NCI-H2081 treated with DMSO at 0.1 percent for 48 hours (cell line): ENCODE measurements at regions not wholly inside any gene's neighbourhood (a gene's known extent, or its start where the extent isn't known, plus 50 kb on each side); places are given as distances from the start of the nearest gene placed in this dataset.
A peak's percentile ranks its signal among the peaks of the same experiment; 100 is the strongest.
"Not testable (repeated sequence)": the region's sequence is repeated elsewhere in the genome, so short reads cannot be mapped to it uniquely, and the experiment has no call there.

ENCODE experiments used
- DNase-seq: peaks from one replicate; lab custom pipeline; 2025; lab: John Stamatoyannopoulos, UW

DNA sequence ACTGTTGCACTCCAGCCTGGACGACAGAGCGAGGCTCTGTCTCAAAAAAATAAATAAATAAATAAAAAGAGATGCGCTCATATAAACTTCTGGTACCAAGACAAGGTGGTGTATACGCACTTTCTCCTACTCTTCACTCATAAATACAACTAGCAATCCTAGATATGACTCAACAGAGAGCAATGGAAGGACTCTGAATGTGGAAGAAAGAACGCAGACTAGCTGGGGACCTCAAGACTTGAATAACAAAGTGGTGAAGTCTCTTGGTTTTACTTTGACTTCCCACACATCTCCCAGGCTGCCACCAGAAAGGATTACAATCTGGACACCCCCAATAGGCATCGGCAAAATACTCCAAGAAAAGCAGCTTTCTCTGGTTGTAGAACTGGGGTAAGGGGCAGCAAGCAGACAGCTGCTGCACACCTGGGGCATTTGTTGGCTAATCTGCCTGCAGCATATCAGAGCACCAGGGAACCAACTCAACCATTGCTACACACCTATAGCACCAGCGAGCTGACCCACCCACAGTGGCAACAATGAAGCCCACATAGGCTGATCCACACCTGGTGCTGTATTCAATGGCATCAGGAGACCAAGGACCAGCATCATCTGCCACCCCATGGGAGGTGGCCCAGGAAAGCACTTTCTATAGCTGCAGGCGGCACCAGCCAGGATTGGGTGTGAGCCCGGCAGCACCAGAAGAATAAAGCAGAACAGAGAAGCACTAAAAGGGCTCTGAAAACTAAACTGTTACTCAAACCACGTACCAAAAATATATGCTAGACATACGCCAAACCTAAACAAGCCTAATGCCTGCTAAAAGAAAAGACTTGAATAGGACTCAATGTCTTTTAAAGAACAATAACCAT lies 1231.7 kb upstream of the TMEM132C start:
- DNase-seq: no peak

DNA sequence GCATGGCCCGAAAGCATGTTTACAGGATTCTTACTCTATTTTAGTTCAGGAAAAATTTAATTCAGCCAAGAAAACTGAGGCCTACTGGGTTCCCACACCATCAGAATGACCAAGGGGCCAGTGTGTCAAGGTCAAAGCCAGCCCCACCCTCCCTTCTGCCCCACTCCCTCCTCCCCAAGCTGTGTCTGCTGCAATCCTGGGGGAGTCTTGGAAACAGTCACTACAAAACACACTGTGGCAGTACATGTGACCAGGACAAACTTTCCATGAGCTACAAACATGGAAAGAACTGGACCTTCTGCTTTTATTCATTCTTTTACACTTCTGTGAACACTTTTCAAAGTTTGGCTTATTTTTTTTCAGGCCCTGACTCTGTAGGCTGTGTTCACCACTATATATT lies 1228.8 kb upstream of the TMEM132C start:
- DNase-seq: no peak

DNA sequence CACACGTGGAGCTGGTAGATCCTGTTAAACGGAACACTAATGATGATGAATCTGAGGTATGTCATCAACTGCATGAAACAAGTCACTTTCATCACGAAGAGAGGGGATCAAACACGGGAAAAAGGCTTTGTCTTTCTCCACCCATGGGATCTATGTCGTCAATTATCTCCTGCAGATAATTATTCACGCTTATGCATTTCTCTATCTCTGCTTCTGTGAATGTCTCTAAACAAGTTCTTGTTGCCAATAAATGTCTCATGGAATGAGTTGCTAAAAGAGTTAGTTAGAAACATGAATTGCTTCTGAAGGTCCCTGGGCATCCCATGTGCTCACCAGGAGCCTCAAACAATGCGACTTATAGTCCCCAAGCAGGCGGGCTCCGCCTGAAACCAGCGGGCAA lies 1228.2 kb upstream of the TMEM132C start:
- DNase-seq: no peak

DNA sequence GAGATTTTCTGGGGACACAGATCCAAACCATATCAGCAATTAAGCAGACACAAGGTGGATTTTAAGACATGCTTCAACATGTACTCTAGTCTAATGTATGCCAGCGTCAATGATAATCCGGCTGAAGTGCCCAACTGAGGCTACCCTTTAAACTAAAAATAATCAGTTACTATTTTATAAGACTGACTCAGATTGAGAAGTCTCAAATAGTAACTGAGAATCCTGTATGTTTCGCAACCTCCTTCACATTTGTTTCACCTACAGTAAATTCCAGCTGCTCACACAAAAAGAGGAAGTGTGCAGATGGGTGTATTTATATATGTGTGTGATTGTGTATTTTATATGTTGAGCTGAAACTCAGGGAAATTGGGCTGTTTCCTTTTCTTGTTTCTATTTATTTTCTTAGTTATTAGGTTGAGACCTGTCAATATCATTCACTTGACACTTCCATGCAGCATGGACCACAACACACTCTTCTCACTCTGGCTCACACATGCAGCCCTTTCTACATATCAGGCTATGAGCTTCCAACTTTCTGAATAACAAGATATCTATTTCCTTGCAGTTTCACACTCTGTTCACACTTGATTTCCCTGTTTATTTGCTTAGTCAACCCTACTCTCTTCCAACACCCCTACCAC lies 1224.9 kb upstream of the TMEM132C start:
- no peak for DNase-seq

DNA sequence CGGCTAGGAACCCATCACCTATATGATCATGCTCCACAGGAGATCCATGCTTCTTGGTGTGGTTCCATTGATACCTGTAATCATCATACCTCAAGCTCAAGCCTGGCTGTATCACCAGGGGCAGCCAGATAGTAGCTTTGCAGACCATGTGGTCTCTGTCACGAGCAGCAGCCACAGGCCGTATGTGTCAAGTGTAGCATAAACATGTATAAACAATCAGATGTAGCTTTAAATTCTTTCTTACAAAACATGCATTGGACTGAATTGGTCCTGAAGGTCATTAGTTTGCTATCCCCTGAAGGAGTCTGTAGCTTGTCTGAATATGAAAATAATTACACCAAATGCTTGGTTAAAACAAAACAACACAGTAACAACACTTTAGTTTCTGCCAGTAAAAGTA lies 1223.2 kb upstream of the TMEM132C start:
- no peak for DNase-seq

DNA sequence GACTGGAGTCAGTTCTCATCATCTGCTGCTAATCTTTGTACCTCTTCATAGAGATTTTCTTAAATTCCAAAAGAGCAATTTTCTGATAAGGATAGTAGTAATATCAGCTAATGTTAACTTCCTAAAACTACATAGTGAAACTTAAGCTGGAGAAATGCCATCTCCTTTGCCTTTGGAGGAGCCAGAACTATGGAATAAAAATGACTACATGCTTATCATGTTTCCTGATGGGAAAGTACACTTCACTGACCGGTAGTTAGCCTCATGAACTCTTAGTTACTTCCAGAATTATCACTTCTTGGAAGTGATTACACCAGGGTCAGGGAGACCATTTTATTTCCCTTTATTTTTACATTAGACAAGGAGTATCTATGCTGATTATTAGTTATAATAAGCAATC lies 1222.1 kb upstream of the TMEM132C start:
- DNase-seq: no peak

DNA sequence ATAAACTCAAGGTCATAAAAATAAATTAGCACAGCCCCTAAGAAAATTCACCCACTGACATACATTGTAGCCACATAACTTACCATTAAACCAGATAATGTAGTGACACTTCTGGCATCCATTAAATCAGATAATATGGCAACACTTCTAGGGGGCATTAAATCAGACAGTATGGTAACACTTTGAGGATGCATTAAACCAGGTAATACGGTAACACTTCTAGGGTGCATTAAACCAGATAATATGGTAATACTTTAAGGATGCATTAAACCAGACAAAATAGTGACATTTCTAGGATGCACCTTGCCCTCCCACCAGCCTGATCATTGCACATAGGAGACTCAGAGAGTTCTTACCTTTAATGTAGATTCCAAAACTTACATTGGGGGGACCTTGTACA lies 1220.5 kb upstream of the TMEM132C start:
- no peak for DNase-seq

DNA sequence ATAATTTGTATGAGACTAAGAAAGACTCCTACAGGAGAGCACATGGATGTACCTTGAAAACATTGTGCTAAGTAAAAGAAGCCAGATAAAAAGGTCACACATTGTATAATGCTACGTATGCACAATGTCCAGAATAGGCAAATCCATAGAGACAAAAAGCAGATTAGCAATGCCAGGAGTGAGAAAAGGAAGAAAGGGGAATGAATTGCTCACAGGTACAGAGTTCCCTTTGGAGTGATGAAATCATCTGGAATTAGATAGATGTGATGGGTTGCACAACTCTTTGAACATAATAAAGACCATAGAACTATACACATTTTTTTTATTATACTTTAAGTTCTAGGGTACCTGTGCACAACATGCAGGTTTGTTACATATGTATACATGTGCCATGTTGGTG lies 1218.9 kb upstream of the TMEM132C start:
- DNase-seq: no peak

DNA sequence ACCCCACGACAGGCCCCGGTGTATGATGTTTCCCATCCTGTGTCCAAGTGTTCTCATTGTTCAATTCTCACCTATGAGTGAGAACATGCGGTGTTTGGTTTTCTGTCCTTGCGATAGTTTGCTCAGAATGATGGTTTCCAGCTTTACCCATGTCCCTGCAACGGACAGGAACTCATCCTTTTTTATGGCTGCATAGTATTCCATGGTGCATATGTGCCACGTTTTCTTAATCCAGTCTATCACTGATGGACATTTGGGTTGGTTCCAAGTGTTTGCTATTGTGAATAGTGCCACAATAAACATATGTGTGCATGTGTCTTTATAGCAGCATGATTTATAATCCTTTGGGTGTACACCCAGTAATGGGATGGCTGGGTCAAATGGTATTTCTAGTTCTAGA lies 1218.4 kb upstream of the TMEM132C start:
- DNase-seq: not testable (repeated sequence)

DNA sequence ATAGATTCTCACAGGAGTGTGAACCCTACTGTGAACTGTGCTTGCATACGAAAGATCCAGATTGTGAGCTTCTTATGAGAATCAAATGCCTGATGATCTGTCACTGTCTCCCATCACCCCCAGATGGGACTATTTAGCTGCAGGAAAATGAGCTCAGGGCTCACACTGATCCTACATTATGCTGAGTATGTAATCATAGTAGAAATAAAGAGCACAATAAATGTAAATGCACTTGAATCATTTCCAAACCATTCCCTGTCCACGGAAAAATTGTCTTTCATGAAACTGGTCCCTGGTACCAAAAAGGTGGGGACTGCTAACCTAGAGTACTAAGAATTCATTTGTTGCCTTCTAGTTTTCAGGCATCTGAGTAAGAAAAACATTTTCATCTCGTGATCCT lies 1215.8 kb upstream of the TMEM132C start:
- no peak for DNase-seq

DNA sequence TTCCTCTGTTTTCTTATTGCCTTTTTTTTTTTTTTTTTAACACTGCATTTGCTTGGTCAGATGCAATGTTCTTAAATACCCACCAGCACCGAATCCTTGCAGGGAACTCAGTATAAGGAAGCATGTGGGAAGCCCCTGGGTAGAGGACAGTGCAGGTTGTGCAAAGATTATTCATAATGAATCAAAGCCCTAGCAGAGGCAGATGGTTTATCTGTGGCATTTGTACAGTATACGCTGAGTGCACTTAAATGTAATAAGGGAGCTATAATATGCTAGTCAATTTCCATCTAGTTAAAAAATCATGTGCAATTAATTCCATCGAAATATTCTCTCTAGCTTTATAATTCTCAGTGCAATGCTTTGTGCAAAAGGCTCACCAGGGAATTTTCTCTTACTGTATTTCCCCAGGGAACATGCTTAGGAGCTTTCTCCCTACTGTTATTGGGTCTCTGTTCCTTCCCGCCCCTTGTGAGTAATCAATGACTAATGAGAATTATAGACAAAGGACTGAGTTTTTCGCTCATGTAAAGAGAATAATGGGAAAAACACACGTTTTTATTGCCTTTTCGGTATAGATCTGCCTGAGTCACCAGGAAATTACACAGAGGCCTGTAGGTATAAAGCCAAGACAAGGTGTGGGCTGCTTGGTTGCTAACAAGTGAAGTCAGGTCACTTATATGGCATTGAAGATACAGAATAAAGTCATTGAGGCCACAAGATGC lies 1214.3 kb upstream of the TMEM132C start:
- no peak for DNase-seq

DNA sequence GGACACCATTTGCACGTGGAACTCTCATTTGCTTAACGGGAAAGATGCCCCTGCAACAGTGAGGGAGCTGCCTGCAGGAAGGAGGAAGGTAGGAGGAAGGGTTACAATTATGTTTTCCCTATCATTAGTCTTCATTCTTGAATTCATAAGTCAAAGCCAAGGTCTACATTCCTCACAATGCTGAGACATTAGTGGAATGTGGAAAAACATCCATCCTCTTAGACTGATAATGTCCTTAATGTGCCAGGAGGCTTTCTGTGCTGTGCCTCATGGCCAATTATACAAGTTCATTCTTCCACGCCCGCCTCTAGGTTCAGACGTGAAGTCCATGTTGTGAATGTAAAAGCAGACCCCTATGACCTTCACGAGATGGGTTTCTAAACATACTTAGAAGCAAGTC lies 1212.4 kb upstream of the TMEM132C start:
- DNase-seq: no peak

DNA sequence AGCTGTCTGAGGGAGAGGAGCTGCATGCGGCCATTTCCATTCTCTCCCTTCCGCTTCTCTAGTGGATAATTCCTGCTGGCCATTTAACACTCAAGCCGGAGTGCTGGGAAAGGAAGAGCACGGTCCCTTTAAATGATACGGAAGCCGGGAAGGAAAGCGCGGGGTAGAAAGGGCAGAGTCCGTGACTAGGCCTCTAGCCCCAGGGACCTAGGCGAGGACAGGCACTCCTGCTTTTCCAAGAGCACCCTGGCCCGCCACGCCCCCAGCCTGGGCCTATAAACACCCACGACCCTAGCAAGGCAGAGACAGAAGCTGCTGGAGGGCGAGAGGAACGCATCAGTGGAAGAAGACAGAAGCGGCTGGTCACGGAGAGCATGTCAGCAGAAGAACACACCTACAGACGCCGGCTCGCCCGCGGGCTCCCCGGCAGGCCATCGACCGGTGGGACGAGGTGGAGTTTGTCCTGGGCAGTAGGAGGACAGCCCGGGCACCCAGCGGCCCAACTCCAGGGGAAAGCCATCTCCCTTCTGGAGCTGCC lies 1206.6 kb upstream of the TMEM132C start:
- DNase-seq: no peak

DNA sequence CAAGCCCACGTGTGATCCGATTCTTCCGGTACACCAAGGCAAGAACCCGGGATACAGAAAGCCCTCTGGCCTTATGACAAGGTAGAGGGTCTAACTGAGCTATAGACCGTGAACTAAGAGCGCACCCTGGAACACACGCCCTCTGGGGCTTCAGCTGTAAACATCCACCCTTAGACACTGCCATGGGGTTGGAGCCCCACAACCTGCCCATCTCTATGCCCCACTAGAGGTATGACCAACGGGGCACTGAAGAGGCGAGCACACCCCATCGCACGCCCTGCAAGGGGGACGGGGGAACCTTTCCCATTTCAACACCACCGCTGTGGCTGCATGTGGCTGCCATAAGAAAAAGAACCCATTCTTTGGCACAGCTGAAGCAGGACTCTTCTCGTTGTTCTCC lies 1206.0 kb upstream of the TMEM132C start:
- DNase-seq: no peak

DNA sequence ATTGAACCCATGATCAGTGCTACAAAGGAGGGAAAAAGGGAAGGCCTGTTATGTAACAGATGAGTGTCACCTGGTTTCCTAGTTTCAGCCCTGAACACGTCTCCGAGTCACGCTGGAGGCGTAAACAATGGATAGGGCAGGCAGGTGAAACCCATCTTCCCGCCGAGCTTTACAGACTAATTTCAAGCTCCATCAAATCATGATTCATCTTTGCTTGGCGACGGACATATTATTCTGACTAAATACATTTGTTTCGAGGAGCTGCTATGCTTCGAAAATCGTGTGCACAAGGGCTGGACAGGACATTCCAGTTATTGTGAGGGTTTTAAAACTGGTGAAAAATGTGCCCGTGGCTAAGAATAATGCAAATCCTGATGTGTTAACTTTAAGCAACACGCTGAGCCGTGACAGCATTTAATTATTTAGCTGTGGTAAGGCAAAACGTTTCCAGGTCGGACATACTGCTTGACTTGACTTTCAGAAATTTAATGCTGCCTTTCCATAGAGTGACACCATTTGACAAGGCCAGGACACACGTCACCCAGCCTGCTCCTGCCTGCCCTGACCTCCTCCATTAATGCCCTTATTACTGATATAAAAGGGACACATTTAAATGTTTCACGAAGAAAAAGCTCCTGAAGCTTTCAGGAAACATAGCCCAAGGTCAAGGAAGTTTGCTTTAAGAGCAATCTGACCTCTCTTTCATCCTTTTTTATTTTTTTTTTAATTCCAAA lies 1203.5 kb upstream of the TMEM132C start:
- peak; percentile 47 for DNase-seq

DNA sequence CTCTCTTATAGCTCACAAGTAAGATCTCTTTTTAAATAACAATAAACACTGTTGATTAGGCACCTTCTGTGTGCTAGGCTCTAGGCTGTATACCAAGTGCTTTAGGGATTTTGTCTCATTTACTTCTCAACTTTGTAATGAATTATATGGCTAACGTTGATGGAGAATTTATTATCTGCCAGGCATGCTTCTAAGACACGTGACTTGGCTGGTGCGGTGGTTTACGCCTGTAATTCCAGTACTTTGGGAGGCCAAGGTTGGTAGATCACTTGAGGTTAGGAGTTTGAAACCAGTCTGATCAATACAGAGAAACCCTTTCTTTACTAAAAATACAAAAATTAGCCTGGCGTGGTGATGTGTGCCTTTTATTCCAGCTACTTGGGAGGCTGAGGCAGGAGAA lies 1202.8 kb upstream of the TMEM132C start:
- no peak for DNase-seq

DNA sequence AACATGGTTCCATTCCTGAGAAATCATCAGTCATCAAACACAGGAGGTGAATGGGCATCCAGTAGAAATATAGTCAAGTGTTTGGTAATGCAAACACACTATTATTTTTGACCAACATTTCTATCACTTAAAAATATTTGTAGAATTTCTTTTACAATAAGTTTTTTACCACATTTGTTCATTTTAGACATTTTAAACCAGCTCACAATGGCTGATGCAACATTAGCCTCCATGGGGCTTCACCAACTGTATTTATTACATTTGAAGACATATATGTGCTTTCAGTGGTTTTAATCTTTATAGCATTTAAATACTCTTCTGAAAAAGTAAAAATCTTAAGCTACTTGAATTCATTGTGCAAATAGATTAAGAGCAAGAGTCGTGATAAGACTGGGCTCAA lies 1201.4 kb upstream of the TMEM132C start:
- DNase-seq: no peak

DNA sequence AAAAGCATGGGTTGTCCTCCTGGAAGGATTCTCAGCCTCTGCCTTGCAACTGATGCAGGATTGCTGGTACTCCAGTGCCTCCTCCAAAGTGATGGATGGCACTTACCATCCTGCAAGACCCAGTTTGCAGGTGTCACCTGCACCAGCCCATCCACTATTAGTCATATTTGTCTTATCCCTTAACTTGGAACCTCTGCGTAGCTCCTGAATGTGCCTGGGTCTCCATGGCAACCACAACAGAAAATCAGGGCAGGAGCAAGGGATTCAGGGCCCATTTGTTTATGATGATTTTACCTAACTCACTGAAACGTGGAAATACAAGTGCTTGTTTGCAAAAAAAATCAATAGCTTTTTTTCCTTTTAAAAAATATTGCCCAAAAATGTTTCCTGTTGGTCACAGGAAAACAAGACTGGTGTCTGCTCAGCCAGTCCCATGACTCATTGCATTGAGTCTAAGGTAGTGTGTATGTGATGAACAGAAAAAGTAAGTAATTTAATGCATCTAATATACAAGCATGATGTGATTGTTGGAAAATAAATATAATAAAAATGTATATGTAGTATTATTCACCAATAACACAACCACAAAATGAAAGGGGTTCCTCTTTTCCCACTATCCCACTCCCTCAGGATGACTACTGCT lies 1196.3 kb upstream of the TMEM132C start:
- DNase-seq: no peak

DNA sequence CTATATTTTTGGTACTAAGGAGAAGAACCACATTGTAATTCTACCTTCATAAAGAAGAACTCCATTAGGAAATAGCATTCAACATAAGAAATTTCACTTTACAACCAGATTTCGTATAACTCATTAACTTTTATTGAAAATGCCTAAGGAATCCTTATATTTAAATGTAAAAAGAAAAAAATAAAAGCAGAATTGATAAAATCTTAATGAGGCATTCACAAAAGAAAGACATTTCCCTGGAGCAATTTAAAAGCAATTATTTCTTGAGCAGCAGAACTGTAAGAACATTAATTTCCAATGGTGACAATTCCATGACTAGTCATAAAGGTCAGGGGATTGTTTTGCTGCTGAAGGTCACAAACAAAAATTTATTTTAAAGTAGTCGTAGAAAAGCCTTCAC lies 1192.8 kb upstream of the TMEM132C start:
- no peak for DNase-seq

DNA sequence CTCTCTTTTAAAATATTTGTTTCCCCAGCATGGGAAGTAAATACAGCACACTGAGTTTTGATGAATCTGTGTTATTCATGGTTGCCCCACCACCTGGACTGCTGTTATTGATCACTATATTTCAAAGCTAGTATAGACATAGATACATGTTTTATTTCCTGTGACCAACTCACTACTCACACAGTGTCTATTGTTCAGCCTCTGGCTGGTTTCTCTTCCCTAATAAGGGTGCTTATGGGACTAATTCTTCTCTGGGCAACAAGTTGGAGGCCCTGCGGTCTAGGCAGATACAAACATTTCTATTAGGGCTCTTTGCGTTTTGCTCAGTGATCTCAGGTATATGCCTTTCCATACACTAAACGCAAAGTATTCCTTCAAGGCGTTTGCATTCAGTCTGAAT lies 1191.0 kb upstream of the TMEM132C start:
- DNase-seq: no peak

DNA sequence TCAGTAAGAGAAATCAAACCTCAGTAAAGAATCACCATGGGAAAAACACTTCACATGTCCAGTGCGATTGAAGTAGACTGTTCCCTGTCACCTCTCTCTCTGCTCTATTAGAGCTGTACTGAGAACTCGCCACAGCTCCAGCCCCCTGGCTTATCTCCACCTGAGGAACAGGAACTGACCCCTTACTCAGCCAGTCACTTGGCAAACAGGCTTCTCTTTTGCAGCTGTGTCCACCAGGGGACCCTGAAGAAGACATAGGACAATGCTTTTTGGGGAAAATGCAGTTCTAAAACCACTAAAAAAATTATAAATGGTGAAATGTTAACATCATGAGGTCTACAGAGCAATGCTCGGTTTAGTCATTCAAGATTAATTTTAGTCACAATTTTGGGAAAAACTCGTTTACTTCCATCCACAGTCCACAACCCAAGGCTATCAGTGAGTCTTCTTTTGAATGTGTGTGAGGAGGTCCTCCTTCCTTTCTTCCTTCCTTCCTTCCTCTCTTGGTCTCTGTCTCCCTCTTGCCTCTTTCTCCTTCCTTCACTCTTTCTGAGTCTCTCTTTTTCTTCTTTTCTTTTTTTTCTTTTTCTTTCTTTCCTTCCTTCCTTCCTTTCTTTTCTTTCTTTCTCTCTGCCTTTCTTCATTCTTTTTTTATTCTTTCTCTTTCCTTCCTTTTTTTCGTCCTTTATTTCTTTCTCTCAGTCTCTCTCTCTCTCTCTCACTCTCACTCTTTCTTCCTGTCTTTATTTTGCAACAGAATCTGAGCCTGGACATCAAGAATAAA lies 1189.5 kb upstream of the TMEM132C start:
- DNase-seq: no peak
